ACC112 (cell line): ENCODE measurements at regions not wholly inside any gene's neighbourhood (a gene's known extent, or its start where the extent isn't known, plus 50 kb on each side); places are given as distances from the start of the nearest gene placed in this dataset.
"Not testable (repeated sequence)": the region's sequence is repeated elsewhere in the genome, so short reads cannot be mapped to it uniquely, and the experiment has no call there.

Experiments used
- H2AFZ ChIP-seq: fragments of 200-600 bp; sonication (generic); one replicate; pipeline ENCODE4 v1.6.0; 2017; ENCODE audit warnings: antibody characterized with exemption, low read length; ENCODE audit not compliant: unreplicated experiment
- H3K27ac ChIP-seq: fragments of 200-600 bp; sonication (generic); 2 replicates; pipeline ENCODE4 v1.5.1; 2014; ENCODE audit warnings: low read depth, mild to moderate bottlenecking, antibody characterized with exemption, low read length, moderate library complexity
- H3K27me3 ChIP-seq: fragments of 200-600 bp; sonication (generic); 2 replicates; pipeline ENCODE4 v1.6.1; 2014; ENCODE audit warnings: mild to moderate bottlenecking, antibody characterized with exemption, low read length, moderate library complexity, mixed read lengths; ENCODE audit not compliant: insufficient read depth
- H3K36me3 ChIP-seq: fragments of 200-600 bp; sonication (generic); 2 replicates; pipeline ENCODE4 v1.6.1; 2016; ENCODE audit warnings: mild to moderate bottlenecking, antibody characterized with exemption, low read length, moderate library complexity, mixed read lengths; ENCODE audit not compliant: insufficient read depth
- H3K4me1 ChIP-seq: fragments of 200-600 bp; sonication (generic); one replicate; pipeline ENCODE4 v1.6.1; 2016; ENCODE audit warnings: low read length, mixed read lengths; ENCODE audit not compliant: insufficient read depth, unreplicated experiment, control insufficient read depth
- H3K4me3 ChIP-seq: fragments of 200-600 bp; sonication (generic); 2 replicates; pipeline ENCODE4 v1.5.1; 2014; ENCODE audit warnings: mild to moderate bottlenecking, low read depth, low read length
- H3K79me2 ChIP-seq: fragments of 200-600 bp; sonication (generic); one replicate; pipeline ENCODE4 v1.6.0; 2016; ENCODE audit warnings: low read length; ENCODE audit not compliant: control insufficient read depth, unreplicated experiment, insufficient read depth

- H2AFZ ChIP-seq, H3K27ac ChIP-seq, H3K36me3 ChIP-seq, H3K79me2 ChIP-seq, H3K4me3 ChIP-seq, H3K4me1 ChIP-seq: not testable (repeated sequence)
- H3K27me3 ChIP-seq: peaks cover 17% of the 10 kb centered on the region
Observed at GRCh38 chr20:30586178-30586577, 671.3 kb upstream of the DEFB115 start.

GRCh38 chr20:30593572-30593971 is 663.9 kb upstream of the DEFB115 start:
- no peaks in the 10 kb centered on the region for H3K79me2 ChIP-seq
- no peaks in the 10 kb centered on the region for H3K36me3 ChIP-seq
- H3K27ac ChIP-seq: no peak overlapping the region
- no peaks in the 10 kb centered on the region for H3K4me1 ChIP-seq
- no peak overlapping the region for H3K4me3 ChIP-seq
- no peak overlapping the region for H2AFZ ChIP-seq
- no peaks in the 10 kb centered on the region for H3K27me3 ChIP-seq

DNA sequence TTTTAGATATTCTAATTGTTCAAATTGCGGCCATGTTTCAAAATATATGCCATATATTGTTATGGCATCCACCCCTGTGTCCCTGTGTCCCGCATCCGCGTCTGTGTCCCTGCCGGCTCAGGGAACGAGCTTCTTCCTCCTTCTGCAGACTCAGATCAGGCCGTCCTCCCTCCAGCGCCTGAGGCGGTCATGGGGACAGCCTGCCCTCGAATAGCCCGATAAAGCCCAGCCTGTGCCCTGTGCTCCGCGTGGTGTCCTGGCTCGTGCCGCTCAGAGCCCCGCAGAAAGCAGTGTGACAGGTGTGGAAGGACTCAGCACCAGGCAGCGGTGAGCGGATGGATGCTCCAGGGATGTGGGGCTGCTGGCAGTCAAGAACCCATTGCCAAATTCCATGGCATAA is 663.4 kb upstream of the DEFB115 start:
- H3K4me3 ChIP-seq: no peak overlapping the region
- H3K27ac ChIP-seq: no peak overlapping the region
- H2AFZ ChIP-seq: no peak overlapping the region
- no peaks in the 10 kb centered on the region for H3K27me3 ChIP-seq
- no peaks in the 10 kb centered on the region for H3K36me3 ChIP-seq
- H3K4me1 ChIP-seq: no peaks in the 10 kb centered on the region
- H3K79me2 ChIP-seq: no peaks in the 10 kb centered on the region

DNA sequence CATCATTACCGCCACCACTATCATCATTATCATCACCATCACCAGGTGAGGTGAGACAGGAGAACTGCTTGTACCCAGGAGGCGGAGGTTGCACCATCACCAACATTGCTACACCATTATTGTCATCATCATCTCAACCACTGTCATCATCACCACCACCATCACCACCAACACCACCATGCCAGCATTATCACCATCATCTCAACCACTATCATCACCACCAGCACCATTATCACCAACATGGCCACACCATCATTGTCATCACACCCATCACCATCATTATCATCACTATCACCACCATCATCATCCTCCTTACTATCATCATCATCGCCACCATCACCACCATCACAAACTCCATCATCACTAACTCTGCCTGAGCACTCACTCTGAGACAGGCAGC is 661.8 kb upstream of the DEFB115 start:
- Histone ChIP-seq H3K4me1 (no peaks in the 10 kb centered on the region), H3K4me3 (no peak overlapping the region), H2AFZ (no peak overlapping the region), H3K27ac (no peak overlapping the region), H3K27me3 (no peaks in the 10 kb centered on the region), H3K79me2 (no peaks in the 10 kb centered on the region), H3K36me3 (no peaks in the 10 kb centered on the region)

DNA sequence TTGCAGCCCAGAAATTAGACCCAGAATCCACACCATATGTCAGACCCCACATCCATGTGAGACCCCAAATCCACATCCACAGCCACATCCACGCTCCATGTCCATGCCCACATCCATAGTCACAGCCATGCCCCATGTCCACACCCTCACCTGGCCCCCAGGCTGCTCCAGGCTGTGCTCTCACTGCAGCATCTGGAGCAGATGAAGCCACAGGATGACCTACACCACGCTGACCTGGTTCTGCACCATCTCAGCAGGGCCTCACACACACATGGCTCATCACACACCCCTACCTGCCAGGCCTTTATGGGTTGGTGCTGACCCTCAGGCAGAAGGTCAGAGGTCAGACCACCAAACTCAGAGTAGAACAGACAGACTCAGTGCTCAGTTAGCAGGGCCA is 660.0 kb upstream of the DEFB115 start:
- H3K36me3 ChIP-seq, H3K4me1 ChIP-seq, H3K4me3 ChIP-seq, H3K79me2 ChIP-seq, H2AFZ ChIP-seq, H3K27ac ChIP-seq, H3K27me3 ChIP-seq: not testable (repeated sequence)

- H2AFZ ChIP-seq: no peak overlapping the region
- H3K27me3 ChIP-seq: no peaks in the 10 kb centered on the region
- no peaks in the 10 kb centered on the region for H3K36me3 ChIP-seq
- H3K27ac ChIP-seq: no peak overlapping the region
- no peak overlapping the region for H3K4me3 ChIP-seq
- H3K79me2 ChIP-seq: no peaks in the 10 kb centered on the region
- H3K4me1 ChIP-seq: no peaks in the 10 kb centered on the region
Observed at GRCh38 chr20:30598460-30599230, 658.8 kb upstream of the DEFB115 start.

- no peak overlapping the region for H2AFZ ChIP-seq
- no peaks in the 10 kb centered on the region for H3K36me3 ChIP-seq
- H3K4me1 ChIP-seq: no peaks in the 10 kb centered on the region
- H3K79me2 ChIP-seq: no peaks in the 10 kb centered on the region
- no peaks in the 10 kb centered on the region for H3K27me3 ChIP-seq
- no peak overlapping the region for H3K27ac ChIP-seq
- no peak overlapping the region for H3K4me3 ChIP-seq
Observed at GRCh38 chr20:30599990-30600389, 657.5 kb upstream of the DEFB115 start.

GRCh38 chr20:30601974-30602373 is 655.5 kb upstream of the DEFB115 start:
- Histone ChIP-seq H3K27ac (no peak overlapping the region), H3K4me1 (no peaks in the 10 kb centered on the region), H3K27me3 (no peaks in the 10 kb centered on the region), H3K36me3 (no peaks in the 10 kb centered on the region), H3K4me3 (no peak overlapping the region), H2AFZ (no peak overlapping the region), H3K79me2 (no peaks in the 10 kb centered on the region)

- Histone ChIP-seq H3K27ac (no peak overlapping the region), H3K27me3 (no peaks in the 10 kb centered on the region), H3K4me1 (no peaks in the 10 kb centered on the region), H3K79me2 (no peaks in the 10 kb centered on the region), H3K4me3 (no peak overlapping the region), H2AFZ (no peak overlapping the region), H3K36me3 (no peaks in the 10 kb centered on the region)
Observed at GRCh38 chr20:30602424-30602823, 655.0 kb upstream of the DEFB115 start.

DNA sequence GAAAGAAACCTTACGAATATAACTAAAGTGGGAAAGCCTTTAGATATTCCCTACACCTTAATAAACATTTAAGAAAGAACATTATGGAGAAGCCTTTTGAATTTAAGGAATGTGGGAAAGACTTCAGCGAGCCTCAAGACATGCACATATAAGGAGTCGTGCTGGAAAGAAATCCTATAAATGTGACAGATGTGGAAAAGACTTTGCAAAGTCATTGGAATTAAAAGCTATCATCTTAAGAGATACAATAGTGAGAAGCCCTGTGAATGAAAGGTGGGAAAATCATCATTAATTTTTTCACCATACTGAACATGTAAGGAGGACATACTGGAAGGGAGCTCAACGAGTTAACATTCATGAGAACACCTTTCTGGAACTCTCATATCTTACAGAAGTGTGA is 650.5 kb upstream of the DEFB115 start:
- H3K36me3 ChIP-seq: no peaks in the 10 kb centered on the region
- no peak overlapping the region for H3K4me3 ChIP-seq
- H3K79me2 ChIP-seq: no peaks in the 10 kb centered on the region
- H2AFZ ChIP-seq: no peak overlapping the region
- no peak overlapping the region for H3K27ac ChIP-seq
- no peaks in the 10 kb centered on the region for H3K27me3 ChIP-seq
- H3K4me1 ChIP-seq: no peaks in the 10 kb centered on the region

DNA sequence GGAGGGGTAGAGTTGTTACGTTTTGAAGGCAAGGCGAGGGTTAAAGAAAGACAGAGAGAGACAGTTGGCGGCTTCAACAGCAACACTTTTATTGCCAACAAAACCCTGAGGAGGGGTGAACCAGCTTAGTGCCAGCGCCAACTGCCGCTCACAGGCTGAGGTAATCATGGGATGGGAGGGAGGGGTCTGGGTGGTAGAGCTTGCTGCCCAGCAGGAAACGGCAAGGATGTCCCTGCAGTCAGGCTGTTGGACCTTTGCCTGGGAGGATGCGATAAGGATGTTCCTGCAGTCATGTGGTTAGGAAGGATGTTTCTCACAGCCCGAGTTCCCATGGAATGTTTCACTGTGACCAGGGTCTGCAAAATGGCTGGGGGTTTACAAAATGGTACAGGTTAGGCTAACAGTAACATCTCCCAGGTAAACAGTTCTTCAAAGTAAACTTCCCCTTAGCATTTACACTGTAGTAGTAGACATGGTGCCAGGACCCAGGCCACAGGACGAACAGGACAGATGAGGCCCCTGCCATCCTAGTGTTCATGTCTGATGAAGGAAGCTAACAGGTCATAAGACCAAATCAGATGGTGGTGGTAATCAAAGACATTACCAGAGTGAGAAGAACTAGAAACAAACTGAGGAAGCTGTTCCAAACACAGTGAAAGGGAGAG is 647.3 kb upstream of the DEFB115 start:
- H3K27me3 ChIP-seq: no peaks in the 10 kb centered on the region
- no peak overlapping the region for H3K27ac ChIP-seq
- no peaks in the 10 kb centered on the region for H3K36me3 ChIP-seq
- no peak overlapping the region for H3K4me3 ChIP-seq
- no peaks in the 10 kb centered on the region for H3K4me1 ChIP-seq
- no peak overlapping the region for H2AFZ ChIP-seq
- no peaks in the 10 kb centered on the region for H3K79me2 ChIP-seq
